ENCODE measurements at regions not wholly inside any gene's neighbourhood (a gene's known extent, or its start where the extent isn't known, plus 50 kb on each side); places are given as distances from the start of the nearest gene placed in this dataset.

- TF ChIP-seq CTCF (IDR thresholded peaks at IDR 0.05; ENCODE audit: poor library complexity, severe bottlenecking) (no peak), EZH2 (IDR thresholded peaks at IDR 0.05; ENCODE audit: borderline replicate concordance, insufficient read depth, low read length, poor library complexity, severe bottlenecking) (no peak), EP300 (conservative IDR thresholded peaks at IDR 0.05; ENCODE audit: poor library complexity, severe bottlenecking) (no peak), RAD21 (conservative IDR thresholded peaks at IDR 0.05) (no peak), REST (IDR thresholded peaks at IDR 0.05; ENCODE audit: borderline replicate concordance) (no peak), SMC3 (conservative IDR thresholded peaks at IDR 0.05; ENCODE audit: poor library complexity) (no peak), MXI1 (conservative IDR thresholded peaks at IDR 0.05; ENCODE audit: poor library complexity, severe bottlenecking) (no peak), POLR2AphosphoS5 (IDR thresholded peaks at IDR 0.05) (no peak), TAF1 (IDR thresholded peaks at IDR 0.05; ENCODE audit: low read depth) (no peak)
Observed at GRCh38 chr3:195008816-195009215, 262.1 kb downstream of the XXYLT1 start.
